ENCODE measurements at regions not wholly inside any gene's neighbourhood (a gene's known extent, or its start where the extent isn't known, plus 50 kb on each side); places are given as distances from the start of the nearest gene placed in this dataset.

GRCh38 chr4:127578491-127578890 is 54.3 kb upstream of the INTU start:
- TF ChIP-seq, protein P1, sequence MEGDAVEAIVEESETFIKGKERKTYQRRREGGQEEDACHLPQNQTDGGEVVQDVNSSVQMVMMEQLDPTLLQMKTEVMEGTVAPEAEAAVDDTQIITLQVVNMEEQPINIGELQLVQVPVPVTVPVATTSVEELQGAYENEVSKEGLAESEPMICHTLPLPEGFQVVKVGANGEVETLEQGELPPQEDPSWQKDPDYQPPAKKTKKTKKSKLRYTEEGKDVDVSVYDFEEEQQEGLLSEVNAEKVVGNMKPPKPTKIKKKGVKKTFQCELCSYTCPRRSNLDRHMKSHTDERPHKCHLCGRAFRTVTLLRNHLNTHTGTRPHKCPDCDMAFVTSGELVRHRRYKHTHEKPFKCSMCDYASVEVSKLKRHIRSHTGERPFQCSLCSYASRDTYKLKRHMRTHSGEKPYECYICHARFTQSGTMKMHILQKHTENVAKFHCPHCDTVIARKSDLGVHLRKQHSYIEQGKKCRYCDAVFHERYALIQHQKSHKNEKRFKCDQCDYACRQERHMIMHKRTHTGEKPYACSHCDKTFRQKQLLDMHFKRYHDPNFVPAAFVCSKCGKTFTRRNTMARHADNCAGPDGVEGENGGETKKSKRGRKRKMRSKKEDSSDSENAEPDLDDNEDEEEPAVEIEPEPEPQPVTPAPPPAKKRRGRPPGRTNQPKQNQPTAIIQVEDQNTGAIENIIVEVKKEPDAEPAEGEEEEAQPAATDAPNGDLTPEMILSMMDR (IDR thresholded peaks at IDR 0.05 in 4 of 5, conservative IDR thresholded peaks at IDR 0.05 in 1 of 5), result no peak
- TF ChIP-seq POLR2A (IDR thresholded peaks at IDR 0.05), result no peak
